Stimulated activated CD4-positive, alpha-beta T cell treated with anti-CD3 and anti-CD28 coated beads, Interleukin-2, amount 100 ng/mL, for 4 hours (primary cell): ENCODE measurements at regions not wholly inside any gene's neighbourhood (a gene's known extent, or its start where the extent isn't known, plus 50 kb on each side); places are given as distances from the start of the nearest gene placed in this dataset.
"Not testable (repeated sequence)": the region's sequence is repeated elsewhere in the genome, so short reads cannot be mapped to it uniquely, and the experiment has no call there.

Source experiments
- DNase-seq: peaks from one replicate; pipeline ENCODE4 v3.0.0-alpha.2; 2020; ENCODE audit warnings: low read depth

GRCh38 chr10:23543691-23544380 is 105.0 kb downstream of the OTUD1 start:
- DNase-seq: no peak

- DNase-seq: not testable (repeated sequence)
Measured at GRCh38 chr10:23545866-23546265, 107.0 kb downstream of the OTUD1 start.

GRCh38 chr10:23556727-23557440 is 118.0 kb downstream of the OTUD1 start:
- no peak for DNase-seq

GRCh38 chr10:23557777-23558176 is 118.9 kb downstream of the OTUD1 start:
- no peak for DNase-seq

GRCh38 chr10:23558361-23558799 is 119.5 kb downstream of the OTUD1 start:
- DNase-seq: no peak

GRCh38 chr10:23568996-23569395 is 130.1 kb downstream of the OTUD1 start:
- no peak for DNase-seq

GRCh38 chr10:23571884-23572283 is 133.0 kb downstream of the OTUD1 start:
- DNase-seq: no peak

- no peak for DNase-seq
Measured at GRCh38 chr10:23581906-23582450, 143.1 kb downstream of the OTUD1 start.

GRCh38 chr10:23584396-23584795 is 145.5 kb downstream of the OTUD1 start:
- no peak for DNase-seq

- no peak for DNase-seq
Measured at GRCh38 chr10:23585186-23585585, 146.3 kb downstream of the OTUD1 start.

- DNase-seq: no peak
Measured at GRCh38 chr10:23585666-23586065, 146.8 kb downstream of the OTUD1 start.

GRCh38 chr10:23595278-23595677 is 156.4 kb downstream of the OTUD1 start:
- not testable (repeated sequence) for DNase-seq

- no peak for DNase-seq
Measured at GRCh38 chr10:23604613-23605012, 165.7 kb downstream of the OTUD1 start.

- no peak for DNase-seq
Measured at GRCh38 chr10:23606456-23606855, 167.6 kb downstream of the OTUD1 start.

GRCh38 chr10:23608926-23609325 is 170.1 kb downstream of the OTUD1 start:
- no peak for DNase-seq

- no peak for DNase-seq
Measured at GRCh38 chr10:23610626-23611307, 171.9 kb downstream of the OTUD1 start.

GRCh38 chr10:23611308-23612029 is 172.6 kb downstream of the OTUD1 start:
- DNase-seq: no peak

- no peak for DNase-seq
Measured at GRCh38 chr10:23613900-23614299, 175.0 kb downstream of the OTUD1 start.

GRCh38 chr10:23614483-23614882 is 175.6 kb downstream of the OTUD1 start:
- DNase-seq: no peak

GRCh38 chr10:23630376-23630775 is 191.5 kb downstream of the OTUD1 start:
- DNase-seq: no peak

GRCh38 chr10:23630885-23631284 is 192.0 kb downstream of the OTUD1 start:
- no peak for DNase-seq
